Right lobe of liver (tissue), 6 donors: ENCODE measurements at regions not wholly inside any gene's neighbourhood (a gene's known extent, or its start where the extent isn't known, plus 50 kb on each side); places are given as distances from the start of the nearest gene placed in this dataset.
A peak's percentile ranks its signal among the peaks of the same experiment; 100 is the strongest.

ENCODE experiments used
- ATAC-seq, 4 donors: fragments of 200-7000 bp; cut with Tn5 transposase; one replicate each; pipeline ENCODE4 v1.9.1; 2020; ENCODE audit warnings: mild to moderate bottlenecking in 4 of 4, moderate library complexity in 4 of 4
- DNase-seq, 3 donors: peaks; one replicate each; pipeline ENCODE4 v3.0.0-alpha.2; 2020
- H3K27ac ChIP-seq, 3 donors: fragments of 200-600 bp; one replicate each; pipeline ENCODE4 v1.8.0; 2022
- H3K27me3 ChIP-seq, 2 donors: fragments of 200-600 bp; one replicate each; pipeline ENCODE4 v1.8.0; 2022
- H3K36me3 ChIP-seq, 4 donors: fragments of 200-600 bp; sonication (generic) in 1 of 4; one replicate each; pipeline versions ENCODE4 v1.5.1 to v1.8.0; 2017 to 2022; ENCODE audit warnings: control low read depth in 1 of 4
- H3K4me1 ChIP-seq, 4 donors: fragments of 200-600 bp; sonication (generic) in 1 of 4; one replicate each; pipeline versions ENCODE4 v1.5.1 to v1.8.0; 2017 to 2022; ENCODE audit warnings: control low read depth in 1 of 4
- H3K4me3 ChIP-seq, 3 donors: fragments of 200-600 bp; one replicate each; pipeline ENCODE4 v1.8.0; 2022
- H3K9me3 ChIP-seq, 4 donors: fragments of 200-600 bp; sonication (generic) in 1 of 4; one replicate each; pipeline versions ENCODE4 v1.5.1 to v1.8.0; 2017 to 2022; ENCODE audit warnings: control low read depth in 1 of 4
- CTCF ChIP-seq, 4 donors: fragments of 200-600 bp in 3 of 4; fragments of 450-650 bp in 1 of 4; IDR thresholded peaks; one replicate each; pipeline versions ENCODE4 v1.5.1 to v1.8.0; 2016 to 2022; ENCODE audit warnings: antibody characterized with exemption in 4 of 4, mild to moderate bottlenecking in 2 of 4
- POLR2A ChIP-seq: fragments of 450-650 bp; IDR thresholded peaks from one replicate; pipeline ENCODE4 v1.6.1; 2017; ENCODE audit warnings: antibody characterized with exemption, mild to moderate bottlenecking
- WGBS: methylation state at CpG from one replicate; pipeline ENCODE4 v1.1.6; 2018; ENCODE audit warnings: low coverage, low lambda C conversion rate; ENCODE audit not compliant: insufficient coverage; ENCODE audit errors: missing lambda C conversion rate; 5-methylcytosine and 5-hydroxymethylcytosine counted together
- intact Hi-C, 2 donors: fragments of 100-400 bp; cut with DNase I; formaldehyde crosslinking; loops; one replicate each; pipeline versions ENCODE4 v1.11.2 to v1.14.1; 2022
- donor health status: DM: no; HTN: yes; CAD: no.
- donor health status: DM: no; HTN: no; CAD: no.
- donor health status: DM: no; HTN: no; CAD: no.
- donor health status: DM: no; HTN: yes; CAD: no.
- donor health status: DM: no; HTN: yes; CAD: no.

- intact Hi-C loops, result no loop called here
- DNase-seq (no peak), ATAC-seq (no peak)
Observed at GRCh38 chr4:26157541-26157940, 163.3 kb upstream of the RBPJ start.

GRCh38 chr4:26160591-26160990, 160.2 kb upstream of the RBPJ start:
- Histone ChIP-seq H3K36me3 (no peaks in the 10 kb centered on the region), H3K4me1 (no peaks in the 10 kb centered on the region), H3K27me3 (no peaks in the 10 kb centered on the region), H3K27ac (no peak overlapping the region), H3K9me3 (no peaks in the 10 kb centered on the region), H3K4me3 (no peak overlapping the region)
- TF ChIP-seq POLR2A (no peak), CTCF (IDR thresholded peaks at IDR 0.05) (no peak)
- 87% methylated on average over 3 of the region's 3 CpGs for WGBS
- intact Hi-C loops, result no loop called here
- no peak for ATAC-seq
- DNase-seq, result no peak

More at GRCh38 chr4:26157541-26157940, 163.3 kb upstream of the RBPJ start:
- Histone ChIP-seq H3K4me3 (no peak overlapping the region), H3K27ac (no peak overlapping the region), H3K27me3 (no peaks in the 10 kb centered on the region), H3K9me3 (no peaks in the 10 kb centered on the region), H3K36me3 (no peaks in the 10 kb centered on the region), H3K4me1 (no peaks in the 10 kb centered on the region)
- no peak for TF ChIP-seq CTCF (IDR thresholded peaks at IDR 0.05)
- TF ChIP-seq POLR2A, result no peak

- no peak for DNase-seq
- H3K9me3 ChIP-seq, result no peaks in the 10 kb centered on the region
- no peak overlapping the region for H3K27ac ChIP-seq
- intact Hi-C loops, result no loop called here
- 63% methylated on average over 5 of the region's 5 CpGs for WGBS
- no peaks in the 10 kb centered on the region for H3K4me1 ChIP-seq
- no peaks in the 10 kb centered on the region for H3K27me3 ChIP-seq
- TF ChIP-seq POLR2A (no peak), CTCF (IDR thresholded peaks at IDR 0.05) (no peak)
- ATAC-seq, result no peak
- no peak overlapping the region for H3K4me3 ChIP-seq
- no peaks in the 10 kb centered on the region for H3K36me3 ChIP-seq
Observed at GRCh38 chr4:26161030-26161824, 159.6 kb upstream of the RBPJ start.

GRCh38 chr4:26162101-26162500, 158.7 kb upstream of the RBPJ start:
- TF ChIP-seq CTCF (IDR thresholded peaks at IDR 0.05), result no peak
- no peak overlapping the region for H3K27ac ChIP-seq
- ATAC-seq, result peak in 1 of 4 donors; percentile 6

More at GRCh38 chr4:26162101-26162500, 158.7 kb upstream of the RBPJ start:
- H3K4me1 ChIP-seq, result no peaks in the 10 kb centered on the region
- H3K27me3 ChIP-seq, result no peaks in the 10 kb centered on the region
- intact Hi-C loops, result no loop called here
- WGBS, result 32% methylated on average over 4 of the region's 4 CpGs
- no peaks in the 10 kb centered on the region for H3K36me3 ChIP-seq
- no peaks in the 10 kb centered on the region for H3K9me3 ChIP-seq
- H3K4me3 ChIP-seq, result no peak overlapping the region
- no peak for DNase-seq
